ENCODE measurements at regions not wholly inside any gene's neighbourhood (a gene's known extent, or its start where the extent isn't known, plus 50 kb on each side); places are given as distances from the start of the nearest gene placed in this dataset.

- no peak for DNase-seq
Observed at GRCh38 chr19:27647423-27647822, 1565.5 kb downstream of the UQCRFS1 start.

- no peak for DNase-seq
Observed at GRCh38 chr19:27635401-27635800, 1577.5 kb downstream of the UQCRFS1 start.

GRCh38 chr19:27618006-27618405 lies 1594.9 kb downstream of the UQCRFS1 start:
- no peak for DNase-seq

GRCh38 chr19:27580906-27581305 lies 1632.0 kb downstream of the UQCRFS1 start:
- DNase-seq: no peak
